ENCODE measurements at regions not wholly inside any gene's neighbourhood (a gene's known extent, or its start where the extent isn't known, plus 50 kb on each side); places are given as distances from the start of the nearest gene placed in this dataset.

DNA sequence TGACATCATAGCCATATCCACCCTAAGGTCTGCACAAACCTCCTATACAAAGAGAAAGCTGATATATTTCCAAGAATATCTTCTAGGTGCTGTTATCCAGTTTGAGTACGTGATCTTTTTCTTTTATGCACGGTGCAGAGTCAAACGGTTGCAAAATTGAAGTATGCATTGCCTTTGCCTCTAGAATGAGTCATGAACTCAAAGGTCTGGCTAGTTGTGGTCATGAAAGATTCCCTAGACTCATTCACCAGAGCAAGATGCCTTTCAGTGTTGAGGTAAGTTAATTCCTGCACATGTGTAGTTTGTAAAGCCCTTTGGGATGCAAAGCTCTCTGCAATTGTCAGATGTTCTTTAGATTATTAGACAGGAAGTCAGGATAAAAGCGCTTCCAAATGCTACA lies 704.4 kb downstream of the PCDH19 start:
- ATAC-seq (ENCODE audit: low read depth): no peak

More for the DNA sequence above, 704.4 kb downstream of the PCDH19 start:
- Histone ChIP-seq H2AFZ (replicated peaks; ENCODE audit: low read length, poor library complexity) (no peak overlapping the region), H3K4me1 (ENCODE audit: control insufficient read depth, insufficient read depth, low read length) (no peaks in the 10 kb centered on the region), H3K27me3 (ENCODE audit: control insufficient read depth, insufficient read depth, low read length) (no peaks in the 10 kb centered on the region), H2BK20ac (ENCODE audit: low read depth, low read length) (no peak overlapping the region), H3K4me2 (ENCODE audit: low read depth, low read length) (no peak overlapping the region), H3K9me1 (ENCODE audit: insufficient read depth, low read length) (no peaks in the 10 kb centered on the region), H3K9me3 (ENCODE audit: control insufficient read depth, insufficient read depth, low read length) (no peaks in the 10 kb centered on the region), H3K18ac (ENCODE audit: low read depth, low read length) (no peak overlapping the region), H2AK9ac (replicated peaks; ENCODE audit: low read depth, low read length, poor library complexity) (no peak overlapping the region), H3K56ac (ENCODE audit: extremely low read depth, insufficient read depth, low read length) (no peak overlapping the region), H3K4me3 (ENCODE audit: insufficient read depth, low read depth, low read length) (no peak overlapping the region), H3K23ac (ENCODE audit: low read depth, low read length) (no peak overlapping the region), H3K4ac (ENCODE audit: low read depth, low read length) (no peak overlapping the region), H2BK120ac (ENCODE audit: low read depth, low read length) (no peak overlapping the region), H2AK5ac (ENCODE audit: low read depth, low read length) (no peak overlapping the region), H3K9ac (ENCODE audit: low read depth, low read length) (no peak overlapping the region), H2BK5ac (ENCODE audit: low read depth, low read length, poor library complexity, severe bottlenecking) (no peak overlapping the region), H3K79me1 (ENCODE audit: low read depth in 1 of 2, low read length in 2 of 2) (no peaks in the 10 kb centered on the region), H4K91ac (ENCODE audit: insufficient read depth, low read depth, low read length) (no peak overlapping the region), H4K5ac (ENCODE audit: low read depth, low read length) (no peak overlapping the region), H4K20me1 (ENCODE audit: insufficient read depth, low read length) (no peaks in the 10 kb centered on the region), H3K36me3 (ENCODE audit: control insufficient read depth, insufficient read depth, low read length) (no peaks in the 10 kb centered on the region), H2BK15ac (ENCODE audit: low read depth, low read length) (no peak overlapping the region), H3K27ac (ENCODE audit: insufficient read depth, low read length) (no peak overlapping the region), H3K14ac (replicated peaks; ENCODE audit: low read depth, low read length) (no peak overlapping the region), H4K8ac (ENCODE audit: low read depth in 2 of 2, low read length in 2 of 2) (no peak overlapping the region)
- ChIA-PET CTCF (no interaction called here), POLR2A (ENCODE audit: unreplicated experiment) (no interaction called here)
- no peak for DNase-seq
- TF ChIP-seq MAFK (IDR thresholded peaks at IDR 0.05; ENCODE audit: low read depth, low read length) (no peak), CHD1 (IDR thresholded peaks at IDR 0.05; ENCODE audit: low read depth, low read length) (no peak), POLR2A (IDR thresholded peaks at IDR 0.05; ENCODE audit: low read depth, low read length) (no peak), RCOR1 (IDR thresholded peaks at IDR 0.05; ENCODE audit: insufficient replicate concordance, low read length) (no peak), CEBPB (IDR thresholded peaks at IDR 0.05; ENCODE audit: low read depth, low read length) (no peak), FOS (IDR thresholded peaks at IDR 0.05; ENCODE audit: low read depth, low read length) (no peak), BHLHE40 (IDR thresholded peaks at IDR 0.05; ENCODE audit: low read depth, low read length) (no peak)
- WGBS, 2 experiments (ENCODE audit: extremely low coverage in 2 of 2, insufficient read length in 1 of 2): no CpG with 5 or more reads among the region's 4 CpGs
- BruUV-seq (replicated peaks): no TSS peak
- in situ Hi-C loops (cut with MboI; ENCODE audit: low sequenced_read_pairs) (no loop called here), intact Hi-C loops (cut with micrococcal nuclease) (no loop called here), dilution Hi-C loops (cut with HindIII; ENCODE audit: low sequenced_read_pairs, unreplicated experiment) (no loop called here)

Data from IMR-90 (cell line).